HUES48 (cell line): ENCODE measurements at regions not wholly inside any gene's neighbourhood (a gene's known extent, or its start where the extent isn't known, plus 50 kb on each side); places are given as distances from the start of the nearest gene placed in this dataset.

Source experiments
- H3K27ac ChIP-seq: one replicate; pipeline ENCODE4 v1.7.0; 2013; ENCODE audit warnings: low read depth, low read length, inconsistent platforms
- H3K27me3 ChIP-seq: 2 replicates; pipeline ENCODE4 v1.6.1; 2013; ENCODE audit warnings: mild to moderate bottlenecking, low read length; ENCODE audit not compliant: control insufficient read depth, insufficient read depth
- H3K36me3 ChIP-seq: 2 replicates; pipeline ENCODE4 v1.6.1; 2013; ENCODE audit warnings: low read length; ENCODE audit not compliant: control insufficient read depth, insufficient read depth
- H3K4me1 ChIP-seq: 2 replicates; pipeline ENCODE4 v1.6.1; 2013; ENCODE audit warnings: mild to moderate bottlenecking, low read length; ENCODE audit not compliant: control insufficient read depth, insufficient read depth
- H3K4me3 ChIP-seq: 2 replicates; pipeline ENCODE4 v1.5.1; 2013; ENCODE audit warnings: mild to moderate bottlenecking, low read depth, low read length
- H3K9ac ChIP-seq: 2 replicates; pipeline ENCODE4 v1.6.1; 2013; ENCODE audit warnings: mild to moderate bottlenecking, low read depth, low read length, moderate library complexity
- H3K9me3 ChIP-seq: 2 replicates; pipeline ENCODE4 v1.6.1; 2013; ENCODE audit warnings: low read length; ENCODE audit not compliant: control insufficient read depth, insufficient read depth

GRCh38 chr14:89542786-89543424 lies 125.9 kb upstream of the FOXN3 start:
- Histone ChIP-seq H3K9ac (no peak overlapping the region), H3K9me3 (no peaks in the 10 kb centered on the region), H3K4me3 (no peak overlapping the region)

GRCh38 chr14:89540830-89541470 lies 123.9 kb upstream of the FOXN3 start:
- Histone ChIP-seq H3K9ac (no peak overlapping the region), H3K9me3 (no peaks in the 10 kb centered on the region), H3K4me1 (peaks cover 38% of the 10 kb centered on the region), H3K27me3 (no peaks in the 10 kb centered on the region), H3K27ac (no peak overlapping the region), H3K4me3 (no peak overlapping the region), H3K36me3 (no peaks in the 10 kb centered on the region; the same call in 1 of the 2 replicates)

More at GRCh38 chr14:89542786-89543424, 125.9 kb upstream of the FOXN3 start:
- Histone ChIP-seq H3K27ac (peak overlapping the region; percentile 11), H3K36me3 (no peaks in the 10 kb centered on the region; the same call in 1 of the 2 replicates), H3K27me3 (no peaks in the 10 kb centered on the region), H3K4me1 (peaks cover 39% of the 10 kb centered on the region)

- Histone ChIP-seq H3K27me3 (no peaks in the 10 kb centered on the region), H3K9me3 (no peaks in the 10 kb centered on the region), H3K4me1 (peaks cover 30% of the 10 kb centered on the region), H3K36me3 (no peaks in the 10 kb centered on the region; the same call in 1 of the 2 replicates), H3K9ac (no peak overlapping the region), H3K27ac (peak overlapping the region; percentile 65), H3K4me3 (no peak overlapping the region)
Observed at GRCh38 chr14:89540009-89540829, 123.2 kb upstream of the FOXN3 start.

GRCh38 chr14:89537911-89538310 lies 120.9 kb upstream of the FOXN3 start:
- H3K36me3 ChIP-seq, result no peaks in the 10 kb centered on the region; the same call in 1 of the 2 replicates
- H3K27me3 ChIP-seq, result no peaks in the 10 kb centered on the region
- no peak overlapping the region for H3K9ac ChIP-seq
- H3K9me3 ChIP-seq, result no peaks in the 10 kb centered on the region
- peaks cover 25% of the 10 kb centered on the region for H3K4me1 ChIP-seq
- H3K27ac ChIP-seq, result no peak overlapping the region
- no peak overlapping the region for H3K4me3 ChIP-seq

GRCh38 chr14:89534902-89535685 lies 118.1 kb upstream of the FOXN3 start:
- Histone ChIP-seq H3K36me3 (no peaks in the 10 kb centered on the region), H3K9me3 (no peaks in the 10 kb centered on the region), H3K27ac (no peak overlapping the region), H3K27me3 (no peaks in the 10 kb centered on the region), H3K4me3 (no peak overlapping the region), H3K9ac (no peak overlapping the region), H3K4me1 (peaks cover 17% of the 10 kb centered on the region)

GRCh38 chr14:89533766-89534165 lies 116.7 kb upstream of the FOXN3 start:
- peaks cover 10% of the 10 kb centered on the region; the same call in 1 of the 2 replicates for H3K4me1 ChIP-seq
- H3K4me3 ChIP-seq, result no peak overlapping the region
- no peaks in the 10 kb centered on the region for H3K36me3 ChIP-seq
- no peaks in the 10 kb centered on the region for H3K27me3 ChIP-seq
- H3K9ac ChIP-seq, result no peak overlapping the region
- H3K27ac ChIP-seq, result no peak overlapping the region
- H3K9me3 ChIP-seq, result no peaks in the 10 kb centered on the region

- Histone ChIP-seq H3K27me3 (no peaks in the 10 kb centered on the region), H3K4me1 (peaks cover 10% of the 10 kb centered on the region; the same call in 1 of the 2 replicates), H3K9me3 (no peaks in the 10 kb centered on the region), H3K9ac (no peak overlapping the region), H3K4me3 (no peak overlapping the region), H3K36me3 (no peaks in the 10 kb centered on the region), H3K27ac (no peak overlapping the region)
Observed at GRCh38 chr14:89533136-89533535, 116.1 kb upstream of the FOXN3 start.

- Histone ChIP-seq H3K27me3 (no peaks in the 10 kb centered on the region), H3K36me3 (no peaks in the 10 kb centered on the region), H3K4me1 (peaks cover 10% of the 10 kb centered on the region; the same call in 1 of the 2 replicates), H3K9me3 (no peaks in the 10 kb centered on the region), H3K9ac (no peak overlapping the region), H3K4me3 (no peak overlapping the region), H3K27ac (no peak overlapping the region)
Observed at GRCh38 chr14:89531661-89532335, 114.8 kb upstream of the FOXN3 start.

- Histone ChIP-seq H3K27ac (no peak overlapping the region), H3K27me3 (no peaks in the 10 kb centered on the region), H3K9me3 (no peaks in the 10 kb centered on the region), H3K36me3 (no peaks in the 10 kb centered on the region), H3K9ac (no peak overlapping the region), H3K4me3 (no peak overlapping the region), H3K4me1 (no peaks in the 10 kb centered on the region)
Observed at GRCh38 chr14:89524990-89525667, 108.1 kb upstream of the FOXN3 start.

- Histone ChIP-seq H3K27me3 (no peaks in the 10 kb centered on the region), H3K36me3 (no peaks in the 10 kb centered on the region), H3K4me3 (no peak overlapping the region), H3K9ac (no peak overlapping the region), H3K27ac (no peak overlapping the region), H3K4me1 (no peaks in the 10 kb centered on the region), H3K9me3 (no peaks in the 10 kb centered on the region)
Observed at GRCh38 chr14:89524412-89524811, 107.4 kb upstream of the FOXN3 start.
